Keratinocyte (primary cell): ENCODE measurements at regions not wholly inside any gene's neighbourhood (a gene's known extent, or its start where the extent isn't known, plus 50 kb on each side); places are given as distances from the start of the nearest gene placed in this dataset.

Experiments
- DNase-seq: peaks from one replicate; pipeline ENCODE4 v3.0.0-alpha.2; 2011; ENCODE audit warnings: low read depth, missing footprints, low spot score
- FAIRE-seq: peaks from 2 replicates; lab custom pipeline; 2011; peaks lifted over from hg19 to GRCh38; lab: Jason Lieb, UNC
- H2AFZ ChIP-seq: 2 replicates; pipeline ENCODE4 v1.6.0; 2012; ENCODE audit warnings: low read length, control low read depth, inconsistent platforms; ENCODE audit not compliant: control insufficient read depth
- H3K27ac ChIP-seq: 2 replicates; pipeline ENCODE4 v1.5.1; 2011; ENCODE audit warnings: low read length; ENCODE audit not compliant: control insufficient read depth, insufficient read depth
- H3K27me3 ChIP-seq: 3 replicates; pipeline ENCODE4 v1.6.0; 2011; ENCODE audit warnings: low read length; ENCODE audit not compliant: control insufficient read depth, insufficient read depth; ENCODE audit errors: extremely low read depth
- H3K36me3 ChIP-seq, 2 experiments: 2 replicates in 1 of 2; 3 replicates in 1 of 2; pipeline ENCODE4 v1.5.1; 2011; ENCODE audit warnings: low read length in 2 of 2, mild to moderate bottlenecking in 1 of 2; ENCODE audit not compliant: control insufficient read depth in 2 of 2, insufficient read depth in 2 of 2; ENCODE audit errors: extremely low read depth in 1 of 2
- H3K4me1 ChIP-seq: 3 replicates; pipeline ENCODE4 v1.5.1; 2011; ENCODE audit warnings: low read length; ENCODE audit not compliant: control insufficient read depth, insufficient read depth; ENCODE audit errors: extremely low read depth
- H3K4me2 ChIP-seq: 3 replicates; pipeline ENCODE4 v1.6.0; 2011; ENCODE audit warnings: low read depth, low read length; ENCODE audit not compliant: control insufficient read depth, insufficient read depth; ENCODE audit errors: extremely low read depth
- H3K4me3 ChIP-seq, 3 experiments: fragments of 200-600 bp in 1 of 3; sonication (generic) in 1 of 3; 2 replicates in 2 of 3; 3 replicates in 1 of 3; pipeline ENCODE4 v1.5.1; 2011 to 2016; ENCODE audit warnings: low read length in 3 of 3, mild to moderate bottlenecking in 3 of 3, control low read depth in 2 of 3, inconsistent platforms in 1 of 3, low read depth in 1 of 3, mixed read lengths in 1 of 3, mixed run types in 1 of 3, moderate library complexity in 1 of 3; ENCODE audit not compliant: control insufficient read depth in 2 of 3, insufficient read depth in 2 of 3; ENCODE audit errors: extremely low read depth in 1 of 3
- H3K79me2 ChIP-seq: 2 replicates; pipeline ENCODE4 v1.6.0; 2012; ENCODE audit warnings: low read length; ENCODE audit not compliant: control insufficient read depth, insufficient read depth
- H3K9ac ChIP-seq: 3 replicates; pipeline ENCODE4 v1.6.0; 2011; ENCODE audit warnings: low read length; ENCODE audit not compliant: control insufficient read depth, insufficient read depth; ENCODE audit errors: extremely low read depth
- H3K9me1 ChIP-seq: 3 replicates; pipeline ENCODE4 v1.6.0; 2011; ENCODE audit warnings: low read length; ENCODE audit not compliant: control insufficient read depth, insufficient read depth; ENCODE audit errors: extremely low read depth
- H3K9me3 ChIP-seq: 2 replicates; pipeline ENCODE4 v1.5.1; 2012; ENCODE audit warnings: low read depth, low read length; ENCODE audit not compliant: control insufficient read depth
- H4K20me1 ChIP-seq: 3 replicates; pipeline ENCODE4 v1.6.0; 2011; ENCODE audit warnings: low read length; ENCODE audit not compliant: control insufficient read depth, insufficient read depth; ENCODE audit errors: extremely low read depth
- CTCF ChIP-seq, 3 experiments: IDR thresholded peaks in 1 of 3; conservative IDR thresholded peaks in 1 of 3; optimal IDR thresholded peaks in 1 of 3; 2 replicates in 2 of 3; 3 replicates in 1 of 3; pipeline versions ENCODE3 to v1.5.1; 2011; ENCODE audit warnings: low read length in 3 of 3, mild to moderate bottlenecking in 3 of 3, moderate library complexity in 2 of 3, control low read depth in 1 of 3, inconsistent platforms in 1 of 3; ENCODE audit not compliant: insufficient read depth in 2 of 3; ENCODE audit errors: extremely low read depth in 1 of 3
- EZH2 ChIP-seq: IDR thresholded peaks from one replicate; pipeline ENCODE4 v1.6.1; 2012; ENCODE audit warnings: inconsistent platforms, mild to moderate bottlenecking, low read length, moderate library complexity
- dilution Hi-C: fragments of 300-500 bp; cut with MboI; formaldehyde crosslinking; loops from one replicate; pipeline ENCODE4 v1.7.0; 2020; ENCODE audit warnings: low sequenced_read_pairs; ENCODE audit not compliant: extremely low pct_ligation_motif_present

- no peaks in the 10 kb centered on the region for H3K4me1 ChIP-seq
- dilution Hi-C loops = no loop called here
- no peak for FAIRE-seq
Measured at GRCh38 chr12:20044351-20044750, 324.0 kb upstream of the PDE3A start.

GRCh38 chr12:20044846-20045245, 323.5 kb upstream of the PDE3A start:
- Histone ChIP-seq H4K20me1 (no peaks in the 10 kb centered on the region), H3K9me3 (no peaks in the 10 kb centered on the region), H3K79me2 (no peaks in the 10 kb centered on the region), H3K27ac (no peak overlapping the region), H3K36me3 (no peaks in the 10 kb centered on the region), H3K9ac (no peak overlapping the region), H3K4me2 (no peak overlapping the region), H3K4me1 (no peaks in the 10 kb centered on the region), H3K4me3 (no peak overlapping the region), H2AFZ (no peak overlapping the region), H3K9me1 (no peaks in the 10 kb centered on the region), H3K27me3 (no peaks in the 10 kb centered on the region)
- no peak for DNase-seq
- dilution Hi-C loops = no loop called here
- TF ChIP-seq CTCF (optimal IDR thresholded peaks at IDR 0.05 in 1 of 3, IDR thresholded peaks at IDR 0.05 in 1 of 3, conservative IDR thresholded peaks at IDR 0.05 in 1 of 3; ENCODE audit: extremely low read depth in 1 of 3, insufficient read depth in 2 of 3, low read length in 3 of 3) (no peak), EZH2 (no peak)
- FAIRE-seq = no peak

More at GRCh38 chr12:20044351-20044750, 324.0 kb upstream of the PDE3A start:
- H3K79me2 ChIP-seq = no peaks in the 10 kb centered on the region
- TF ChIP-seq CTCF (optimal IDR thresholded peaks at IDR 0.05 in 1 of 3, IDR thresholded peaks at IDR 0.05 in 1 of 3, conservative IDR thresholded peaks at IDR 0.05 in 1 of 3; ENCODE audit: extremely low read depth in 1 of 3, insufficient read depth in 2 of 3, low read length in 3 of 3) (no peak), EZH2 (no peak)
- H4K20me1 ChIP-seq = no peaks in the 10 kb centered on the region
- H3K4me3 ChIP-seq = no peak overlapping the region
- H3K9ac ChIP-seq = no peak overlapping the region
- no peak overlapping the region for H3K4me2 ChIP-seq
- DNase-seq = no peak
- H3K9me3 ChIP-seq = no peaks in the 10 kb centered on the region
- H3K36me3 ChIP-seq = no peaks in the 10 kb centered on the region
- H3K27ac ChIP-seq = no peak overlapping the region
- H2AFZ ChIP-seq = no peak overlapping the region
- no peaks in the 10 kb centered on the region for H3K27me3 ChIP-seq
- no peaks in the 10 kb centered on the region for H3K9me1 ChIP-seq
